GM18868 (cell line): ENCODE measurements at regions not wholly inside any gene's neighbourhood (a gene's known extent, or its start where the extent isn't known, plus 50 kb on each side); places are given as distances from the start of the nearest gene placed in this dataset.
"Not testable (repeated sequence)": the region's sequence is repeated elsewhere in the genome, so short reads cannot be mapped to it uniquely, and the experiment has no call there.

Experiments used
- ATAC-seq: cut with Tn5 transposase; IDR thresholded peaks from one replicate; pipeline ENCODE4 v1.9.1; 2021; ENCODE audit warnings: mild to moderate bottlenecking, moderate library complexity; ENCODE audit not compliant: unreplicated experiment

DNA sequence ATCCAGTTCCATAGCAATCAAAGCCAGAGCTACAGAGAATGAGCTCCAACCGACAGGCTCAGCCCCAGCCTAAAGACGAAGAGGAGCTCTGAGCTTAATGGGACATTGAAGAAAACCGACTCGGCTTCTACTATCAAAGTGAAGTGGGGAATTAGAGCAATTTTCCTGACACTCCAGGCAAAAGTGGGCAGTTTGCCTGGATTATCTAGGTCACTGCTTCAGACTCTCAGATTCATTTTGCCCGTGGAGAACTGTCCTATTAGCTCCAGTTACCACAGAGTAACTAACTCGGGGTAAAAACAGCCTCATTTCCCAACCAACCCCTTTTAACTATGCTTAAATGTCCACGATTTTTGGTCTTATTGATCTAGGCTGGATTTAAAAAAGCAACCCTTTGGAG is 592.1 kb upstream of the NRSN1 start:
- no peak for ATAC-seq

DNA sequence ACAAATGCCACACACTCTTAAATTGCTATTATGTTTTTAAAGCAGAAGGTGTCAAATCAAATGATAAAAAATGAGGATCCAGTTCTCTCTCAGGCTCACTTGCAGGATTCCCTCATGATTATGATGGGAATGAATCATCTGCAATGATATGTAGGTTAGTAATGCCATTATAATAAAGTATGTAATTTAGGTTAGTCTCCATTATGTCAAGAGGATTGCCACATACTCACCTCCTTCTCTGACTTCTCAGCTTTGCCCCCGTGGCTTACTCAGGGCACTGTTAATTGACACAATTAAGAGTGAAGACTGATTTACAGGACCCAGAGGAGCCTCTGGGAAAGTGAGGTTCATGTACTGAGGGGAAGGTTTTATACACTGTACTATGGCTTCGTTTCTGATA is 591.7 kb upstream of the NRSN1 start:
- no peak for ATAC-seq

DNA sequence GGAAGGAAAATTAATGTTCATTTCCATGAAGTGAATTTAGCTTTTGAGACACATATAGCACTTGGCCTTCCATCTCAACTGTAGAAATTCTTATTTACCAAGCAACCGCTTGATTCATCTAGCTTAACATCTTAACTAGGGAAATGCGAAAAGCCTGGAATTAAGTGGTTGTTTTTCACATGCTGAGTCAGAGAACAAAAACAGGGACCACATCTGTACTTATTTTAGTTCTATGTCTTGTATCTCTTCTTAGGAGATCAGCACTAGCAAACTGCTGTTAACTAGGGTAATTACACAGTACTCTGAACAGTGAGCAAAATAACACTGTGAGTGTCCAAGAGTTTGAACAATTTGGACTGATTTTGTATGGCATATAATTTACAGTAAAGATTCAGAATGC is 590.9 kb upstream of the NRSN1 start:
- ATAC-seq = no peak

DNA sequence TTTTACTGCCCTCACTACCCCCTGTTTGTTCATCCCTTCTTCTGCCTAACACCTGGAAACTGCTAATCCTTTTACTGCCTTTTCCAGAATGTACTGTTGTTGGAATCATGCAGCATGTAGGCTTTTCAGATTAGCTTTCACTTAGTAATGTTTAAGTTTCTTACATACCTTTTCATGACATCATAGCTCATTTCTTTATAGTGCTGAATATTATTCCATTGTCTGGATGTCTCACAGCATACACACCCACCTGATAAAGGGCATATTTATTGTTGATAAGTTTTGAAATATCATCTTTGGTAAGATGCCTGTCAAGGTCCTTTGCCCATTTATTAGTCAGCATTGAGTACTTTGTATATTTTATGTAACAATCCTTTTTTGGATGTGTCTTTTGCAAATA is 588.2 kb upstream of the NRSN1 start:
- ATAC-seq = no peak

DNA sequence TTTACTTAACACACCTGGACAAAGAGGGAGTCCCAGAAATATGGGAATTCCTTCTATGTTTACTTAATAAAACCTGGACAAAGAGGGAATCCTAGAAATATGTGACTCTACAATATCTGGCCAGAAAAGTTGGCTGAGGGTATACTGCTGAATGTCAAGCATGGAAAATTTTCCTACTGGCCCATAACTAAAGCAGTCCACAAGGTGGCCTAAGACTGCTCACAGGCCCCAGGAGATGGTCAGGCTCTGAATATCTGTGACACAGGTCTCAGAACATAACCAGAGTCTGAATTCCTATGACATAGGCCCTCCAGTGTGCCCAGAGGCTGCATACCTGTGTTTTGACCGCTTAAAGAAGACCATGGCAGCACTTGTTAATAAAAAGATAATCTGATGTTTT is 578.2 kb upstream of the NRSN1 start:
- ATAC-seq = no peak

DNA sequence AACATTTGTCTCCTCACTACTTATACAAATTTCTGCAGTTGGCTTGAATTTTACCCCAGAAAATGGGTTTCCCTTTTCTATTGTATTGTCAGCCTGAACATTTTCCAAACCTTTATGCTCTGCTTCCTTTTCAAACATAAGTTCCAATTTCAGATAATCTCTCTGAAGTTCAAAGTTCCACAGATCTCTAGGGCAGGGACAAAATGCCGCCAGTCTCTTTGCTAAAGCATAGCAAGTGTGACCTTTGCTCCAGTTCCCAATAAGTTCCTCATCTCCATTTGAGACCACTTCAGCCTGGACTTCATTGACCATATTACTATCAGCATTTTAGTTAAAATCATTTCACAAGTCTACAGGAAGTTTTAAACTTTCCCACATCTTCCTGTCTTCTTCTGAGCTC is 571.1 kb upstream of the NRSN1 start:
- not testable (repeated sequence) for ATAC-seq

DNA sequence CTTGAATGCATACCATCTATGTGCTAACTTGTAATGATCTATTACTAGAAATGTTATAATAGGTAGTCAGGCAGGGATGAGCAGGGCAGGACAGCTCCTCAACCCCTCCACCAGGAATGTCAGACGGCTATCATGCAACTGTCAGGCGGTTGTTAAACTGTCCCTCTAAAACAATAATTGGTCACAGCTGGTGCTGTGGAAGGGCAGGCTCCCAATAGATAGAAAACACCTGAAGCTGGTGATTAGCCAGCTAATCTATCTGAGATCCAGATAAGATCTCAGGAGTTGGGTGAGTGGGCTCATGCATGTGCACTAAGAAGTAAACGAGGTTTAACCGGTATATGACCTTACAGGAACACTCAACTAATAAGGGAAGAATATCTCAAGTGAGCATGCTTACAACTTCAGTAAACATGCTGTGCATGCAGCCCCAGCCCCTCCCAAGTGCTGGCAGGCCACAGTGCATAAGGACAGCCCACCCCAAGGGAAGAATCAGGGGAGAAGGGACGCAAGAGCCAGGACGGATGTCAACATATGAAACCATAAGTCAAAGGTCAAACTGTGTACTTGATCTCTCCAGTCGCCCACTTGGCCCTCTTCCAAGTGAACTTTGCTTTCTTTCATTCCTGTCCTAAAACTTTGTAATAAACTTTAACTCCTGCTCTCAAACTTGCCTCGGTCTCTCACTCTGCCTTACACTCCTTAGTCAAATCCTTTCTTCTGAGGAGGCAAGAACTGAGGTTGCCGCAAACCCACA is 566.2 kb upstream of the NRSN1 start:
- no peak for ATAC-seq

DNA sequence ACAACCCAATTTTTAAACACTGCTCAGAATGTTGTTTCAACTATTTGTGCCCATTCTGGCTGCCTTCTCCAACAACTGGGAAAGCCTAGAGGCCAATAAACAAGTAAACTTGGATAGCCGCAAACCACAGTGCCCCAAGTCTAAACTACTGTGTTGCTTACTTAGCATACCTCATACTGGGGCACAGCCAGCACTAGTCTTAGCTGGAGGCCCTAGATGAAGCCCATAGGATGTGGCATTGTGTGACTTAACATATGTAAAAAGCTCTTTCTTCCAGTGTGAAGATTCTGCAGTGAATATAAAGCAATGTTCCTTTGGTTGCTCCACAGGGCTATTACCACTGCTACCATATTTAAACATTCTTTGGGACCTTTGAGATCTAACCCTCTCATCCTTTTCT is 564.3 kb upstream of the NRSN1 start:
- ATAC-seq = no peak

DNA sequence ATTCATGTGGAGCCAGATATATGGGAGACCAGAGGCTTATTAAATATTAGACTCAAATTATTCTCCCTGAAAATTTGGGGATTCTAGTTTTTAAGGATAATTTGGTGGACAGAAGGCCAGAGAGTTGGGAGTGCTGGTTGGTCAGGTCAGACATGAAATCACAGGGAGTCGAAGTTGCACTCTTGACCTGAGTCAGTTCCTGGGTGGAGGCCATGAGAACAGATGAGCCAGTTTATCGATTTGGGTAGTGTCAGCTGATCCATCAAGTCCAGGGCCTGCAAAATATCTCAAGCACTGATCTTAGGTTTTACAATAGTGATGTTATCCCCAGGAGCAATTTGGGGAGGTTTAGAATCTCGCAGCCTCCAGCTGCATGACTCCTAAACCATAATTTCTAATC is 563.5 kb upstream of the NRSN1 start:
- no peak for ATAC-seq

DNA sequence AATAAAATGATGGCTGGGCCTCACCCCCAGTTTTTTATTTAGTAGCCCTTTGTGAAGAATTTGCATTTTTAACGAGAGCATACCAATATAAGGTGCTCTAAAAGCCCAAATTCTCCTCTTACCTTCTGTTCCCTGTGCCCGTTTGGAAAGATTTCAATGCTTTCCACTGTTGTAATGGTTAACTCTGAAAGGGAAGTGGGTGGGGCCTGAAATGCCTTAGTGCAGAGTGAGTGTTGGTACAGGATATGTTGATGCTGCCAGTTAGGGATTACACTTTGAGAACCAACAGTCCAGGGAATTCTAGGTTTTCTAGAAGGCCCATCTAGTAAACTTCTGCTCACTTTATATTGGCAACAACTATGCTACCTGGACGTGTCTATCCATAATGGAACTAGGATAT is 562.7 kb upstream of the NRSN1 start:
- ATAC-seq = no peak

DNA sequence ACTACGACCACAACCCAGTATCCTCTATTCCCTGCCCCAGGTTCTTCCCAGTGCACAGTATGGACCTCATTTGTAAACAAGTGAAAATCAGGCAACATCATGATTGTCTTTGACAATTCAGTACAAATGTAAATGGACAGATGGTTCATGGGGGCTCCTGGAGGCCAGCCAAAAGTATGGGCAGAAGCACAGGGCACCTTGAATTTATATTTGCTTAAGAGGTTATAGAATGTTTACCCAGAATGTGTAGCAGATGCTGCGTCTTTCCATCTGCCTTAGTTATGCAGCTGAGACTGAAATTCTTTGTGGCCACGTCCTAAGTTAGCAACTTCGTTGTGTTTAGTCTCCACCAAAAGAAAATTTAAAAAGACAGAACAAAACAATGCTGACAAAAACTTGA is 559.6 kb upstream of the NRSN1 start:
- no peak for ATAC-seq

DNA sequence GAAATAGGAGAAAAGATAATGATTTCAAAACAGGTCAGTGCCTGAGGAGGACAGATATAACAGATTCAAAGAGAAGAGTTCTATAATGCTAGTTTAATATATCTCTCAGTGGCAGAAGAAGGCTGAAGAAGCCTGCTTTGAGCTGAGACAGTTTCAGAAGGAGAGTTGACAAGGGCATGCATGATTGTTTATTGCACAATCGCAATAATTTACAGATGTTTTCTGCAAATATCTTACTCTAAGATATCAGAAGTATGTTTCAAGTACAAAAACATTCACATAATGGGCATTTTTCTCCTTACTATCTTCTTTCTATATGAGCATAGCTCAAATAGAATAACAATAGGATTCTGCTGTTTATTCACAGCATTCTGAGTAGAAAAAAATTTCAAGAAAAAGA is 557.7 kb upstream of the NRSN1 start:
- ATAC-seq = no peak

DNA sequence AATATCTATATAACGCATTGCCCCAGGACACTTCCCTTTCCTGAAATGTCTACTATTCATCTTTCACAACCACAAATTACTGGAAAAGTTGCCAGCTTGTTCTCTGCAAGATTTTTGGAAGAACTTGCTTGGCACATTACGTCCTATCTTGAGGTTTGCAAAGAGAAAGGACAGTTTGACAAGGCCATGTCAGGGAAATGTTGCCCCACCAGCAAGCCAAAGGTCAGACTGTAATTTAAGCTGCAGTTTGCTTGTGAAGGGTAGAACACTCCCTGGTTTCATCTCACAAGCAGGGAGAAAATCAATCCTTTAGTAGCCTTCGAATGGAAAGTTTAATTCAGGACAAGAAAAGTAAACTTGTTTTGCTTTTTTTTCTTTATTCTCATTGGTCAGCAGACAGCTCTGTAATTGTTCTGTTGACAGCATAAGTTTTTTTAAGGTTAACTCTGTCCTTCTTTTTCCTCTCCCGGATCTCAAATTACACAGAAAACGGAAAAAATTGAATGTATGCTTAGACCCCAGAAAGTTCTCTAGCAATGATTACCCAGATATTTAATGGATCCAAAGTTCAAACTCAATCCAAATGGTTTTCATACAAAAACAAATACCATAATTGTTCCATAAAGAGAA is 541.8 kb upstream of the NRSN1 start:
- ATAC-seq = no peak

DNA sequence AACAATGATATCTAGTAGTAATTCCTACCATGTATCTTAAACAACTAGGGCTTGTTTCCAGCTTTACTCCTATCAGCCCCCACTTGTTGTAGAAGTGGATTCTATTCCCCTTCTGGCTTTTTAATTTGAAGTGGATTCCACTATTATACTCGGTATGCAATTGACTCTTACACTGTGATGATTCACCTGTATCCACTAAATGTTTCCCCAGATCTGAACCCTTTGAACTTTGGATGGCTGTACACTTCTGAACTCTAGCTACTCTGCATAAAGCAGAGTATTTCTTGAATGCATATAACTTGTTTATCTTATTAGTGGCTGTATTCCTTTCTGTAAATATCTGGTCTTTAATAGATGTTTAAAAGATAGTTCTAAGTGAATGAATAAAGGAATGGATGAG is 538.4 kb upstream of the NRSN1 start:
- ATAC-seq = no peak

DNA sequence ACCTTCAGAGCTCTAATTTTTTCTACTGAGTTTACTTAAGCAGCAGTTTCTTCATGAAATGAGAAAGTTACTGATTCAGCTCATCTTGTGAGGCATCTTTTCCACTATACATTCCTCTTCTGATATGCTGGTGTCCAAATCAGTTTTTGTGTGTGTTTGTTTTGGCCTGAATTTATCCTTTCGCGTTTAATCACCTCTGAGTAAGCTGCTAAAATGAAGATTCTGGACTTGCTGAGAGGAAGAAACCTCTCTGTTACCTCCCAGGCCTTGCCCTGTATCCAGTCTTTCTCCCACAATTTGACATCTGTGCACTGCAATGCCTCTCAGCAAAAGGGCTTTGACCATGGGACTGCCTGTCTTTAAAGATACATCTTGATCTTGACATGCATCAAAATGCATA is 536.2 kb upstream of the NRSN1 start:
- no peak for ATAC-seq

DNA sequence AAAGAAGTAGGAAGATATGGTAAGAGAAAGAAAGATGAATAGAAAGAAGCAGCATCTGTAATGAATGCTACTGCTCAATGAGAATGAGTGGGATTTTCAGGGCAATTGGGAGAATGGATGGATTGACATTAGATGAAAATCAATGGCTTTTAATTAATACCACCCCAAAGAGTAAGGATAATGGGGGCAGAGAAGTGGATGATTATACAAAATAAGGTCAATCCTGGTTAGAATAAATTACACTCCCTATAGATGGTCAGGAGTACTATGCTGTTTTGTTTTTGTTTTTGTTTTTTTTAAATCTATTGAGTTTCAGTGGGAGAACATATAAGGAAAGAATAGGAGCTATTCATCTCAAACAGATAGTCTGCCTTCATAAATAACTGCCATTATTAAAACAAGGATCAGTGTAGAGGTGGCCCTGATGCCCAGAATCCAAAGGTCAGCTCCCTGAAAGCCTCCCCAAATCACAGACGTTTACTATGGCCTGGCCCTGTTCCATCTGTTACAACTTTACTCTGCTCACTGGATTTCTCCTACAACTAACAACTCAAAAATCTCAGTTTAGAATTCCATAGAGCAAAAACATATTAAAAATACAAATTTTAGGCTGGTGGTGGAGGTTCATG is 535.4 kb upstream of the NRSN1 start:
- ATAC-seq = no peak

DNA sequence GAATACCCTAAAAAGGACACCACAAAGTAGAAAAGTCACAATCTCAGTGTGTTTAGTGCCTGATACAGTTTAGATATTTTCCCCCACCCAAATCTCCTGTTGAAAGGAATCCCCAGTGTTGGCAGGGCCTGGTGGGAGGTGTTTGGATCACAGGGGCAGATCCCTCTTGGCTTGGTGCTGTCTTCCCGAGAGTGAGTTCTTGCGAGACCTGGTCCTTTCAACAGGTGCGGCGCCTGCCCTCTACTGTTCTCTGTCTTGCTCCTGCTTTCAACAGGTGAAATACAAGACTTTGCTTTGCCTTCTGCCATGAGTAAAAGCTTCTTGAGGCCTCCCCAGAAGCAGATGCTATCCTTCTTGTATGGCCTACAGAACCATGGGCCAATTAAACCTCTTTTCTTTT is 534.3 kb upstream of the NRSN1 start:
- ATAC-seq = no peak

DNA sequence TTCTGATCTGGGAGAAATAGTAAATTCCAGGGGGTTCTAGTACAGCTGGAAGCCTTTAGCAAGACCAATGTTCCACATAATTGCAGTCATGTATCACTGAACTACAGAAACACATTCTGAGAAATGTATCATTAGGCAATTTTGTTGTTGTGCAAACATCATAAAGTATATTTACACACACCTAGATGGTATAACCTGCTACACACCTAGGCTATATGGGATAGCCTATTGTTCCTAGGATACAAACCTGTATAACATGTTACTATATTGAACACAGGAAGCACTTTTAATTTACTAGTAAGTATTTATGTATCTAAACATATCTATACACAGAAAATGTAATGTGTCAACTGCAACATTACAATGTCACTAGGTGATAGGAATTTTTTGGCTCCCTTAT is 525.9 kb upstream of the NRSN1 start:
- no peak for ATAC-seq

DNA sequence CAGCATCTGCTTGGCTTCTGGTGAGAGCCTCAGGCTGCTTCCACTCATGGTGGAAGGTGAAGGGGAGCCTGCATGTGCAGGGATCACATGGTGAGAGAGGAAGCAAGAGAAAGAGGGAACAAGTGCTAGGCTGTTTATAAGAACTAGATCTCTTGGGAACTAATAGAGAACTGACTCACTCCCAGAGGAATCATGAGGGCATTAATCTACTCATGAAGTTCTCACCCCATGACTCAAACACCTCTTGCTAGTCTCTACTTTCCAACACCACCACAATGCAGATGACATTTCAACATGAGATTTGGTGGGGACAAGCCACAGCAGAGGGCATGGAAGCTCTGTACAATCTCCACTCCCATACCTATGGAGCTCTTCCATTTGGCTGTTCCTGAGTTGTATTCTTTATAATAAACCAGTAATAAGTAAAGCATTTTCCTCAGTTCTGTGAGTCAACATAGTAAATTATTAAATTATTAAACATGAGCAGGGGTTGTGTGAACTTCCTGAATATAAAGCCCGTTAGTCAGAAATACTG is 524.1 kb upstream of the NRSN1 start:
- no peak for ATAC-seq

DNA sequence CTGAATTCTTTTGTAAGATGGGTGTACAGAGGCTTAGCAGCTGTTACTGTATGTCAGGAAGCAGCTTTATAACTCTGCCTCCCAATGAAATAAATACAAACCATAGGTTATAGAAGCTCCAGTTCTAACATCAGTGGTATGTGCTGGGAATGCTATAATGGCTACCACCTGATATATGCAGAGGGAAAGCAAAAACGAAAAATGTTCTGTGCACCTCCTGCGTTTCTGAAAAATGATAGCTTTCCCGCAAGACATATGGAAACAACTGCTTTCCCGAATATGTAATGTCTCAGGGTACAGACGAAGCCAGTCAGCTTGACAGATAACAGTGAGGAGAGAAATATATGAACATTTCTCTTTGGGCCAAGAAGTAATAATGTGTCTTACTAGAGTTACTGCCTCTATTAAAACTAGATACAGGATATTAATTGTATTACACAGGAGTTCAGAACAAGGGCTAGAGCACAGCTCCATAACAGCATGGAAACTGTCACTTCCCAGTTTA is 517.0 kb upstream of the NRSN1 start:
- ATAC-seq = no peak

DNA sequence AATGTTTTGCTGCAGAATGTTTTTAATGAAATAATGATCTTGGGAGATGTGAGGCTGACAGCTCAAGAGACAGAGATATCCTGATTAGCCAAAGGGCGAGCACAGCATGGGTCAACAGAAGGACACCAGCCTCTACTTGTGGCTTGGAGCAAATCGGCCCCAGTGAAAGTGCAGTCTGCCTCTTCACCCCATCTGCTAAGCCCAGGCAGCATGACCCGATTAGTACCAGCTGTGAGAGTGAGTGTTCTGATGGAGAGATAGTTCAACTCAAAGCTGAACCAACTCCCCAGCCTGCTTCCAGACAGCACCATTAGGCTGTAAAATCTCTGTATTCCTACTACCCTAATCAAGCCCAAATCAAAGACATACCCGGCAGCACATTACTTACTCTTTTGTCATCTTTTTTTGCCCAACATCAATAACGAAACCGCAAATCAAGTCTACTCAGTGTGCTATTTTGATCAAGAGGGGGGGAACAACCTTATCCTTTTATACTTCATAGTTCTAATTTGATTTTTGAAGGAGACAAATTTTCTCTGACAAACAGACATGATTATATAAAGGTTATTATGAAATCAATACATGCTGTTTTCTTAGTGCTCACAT is 514.1 kb upstream of the NRSN1 start:
- no peak for ATAC-seq

DNA sequence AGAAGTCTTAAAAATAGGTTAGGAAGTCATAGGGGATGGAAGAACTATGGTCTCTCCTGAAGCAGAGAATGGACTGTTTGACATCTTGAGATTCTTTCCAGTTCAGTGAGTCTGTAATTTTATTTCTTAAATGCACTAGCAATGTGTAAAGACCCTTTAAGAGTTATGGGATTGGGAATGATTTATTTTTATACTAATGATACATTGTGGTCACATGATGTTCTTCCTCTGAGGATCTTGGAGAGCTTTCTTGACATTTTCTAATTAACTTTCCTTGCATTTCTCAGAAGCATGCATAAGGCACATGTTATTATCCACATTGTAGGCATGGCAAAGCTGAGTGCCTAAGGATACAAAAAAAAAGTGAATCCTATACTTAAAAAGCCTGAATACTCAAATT is 507.6 kb upstream of the NRSN1 start:
- ATAC-seq = no peak
